HG02571 (cell line): ENCODE measurements at regions not wholly inside any gene's neighbourhood (a gene's known extent, or its start where the extent isn't known, plus 50 kb on each side); places are given as distances from the start of the nearest gene placed in this dataset.
A peak's percentile ranks its signal among the peaks of the same experiment; 100 is the strongest.
"Not testable (repeated sequence)": the region's sequence is repeated elsewhere in the genome, so short reads cannot be mapped to it uniquely, and the experiment has no call there.

Experiments used
- ATAC-seq: cut with Tn5 transposase; IDR thresholded peaks from one replicate; pipeline ENCODE4 v1.9.1; 2021; ENCODE audit warnings: mild to moderate bottlenecking, moderate library complexity; ENCODE audit not compliant: unreplicated experiment

DNA sequence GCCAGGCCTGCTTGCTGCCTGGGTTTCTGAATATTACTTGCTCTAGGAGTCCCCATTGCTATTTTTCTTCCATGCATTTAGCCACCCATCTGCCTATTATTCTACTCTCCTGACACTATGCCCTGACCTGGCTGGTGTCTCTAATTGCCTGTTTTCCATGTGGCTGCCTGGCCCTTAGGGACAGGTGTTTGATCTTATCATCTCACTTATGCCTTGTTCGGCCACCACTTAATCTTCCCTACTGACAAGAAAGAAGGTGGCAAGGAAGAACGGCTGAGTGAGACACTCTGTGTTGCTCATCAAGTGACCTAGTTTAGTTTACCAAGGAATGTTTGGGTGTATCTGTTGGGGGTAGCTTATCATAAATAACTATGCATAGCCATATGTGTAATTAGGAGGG is 50.4 kb upstream of the RAPH1 start:
- ATAC-seq = no peak

DNA sequence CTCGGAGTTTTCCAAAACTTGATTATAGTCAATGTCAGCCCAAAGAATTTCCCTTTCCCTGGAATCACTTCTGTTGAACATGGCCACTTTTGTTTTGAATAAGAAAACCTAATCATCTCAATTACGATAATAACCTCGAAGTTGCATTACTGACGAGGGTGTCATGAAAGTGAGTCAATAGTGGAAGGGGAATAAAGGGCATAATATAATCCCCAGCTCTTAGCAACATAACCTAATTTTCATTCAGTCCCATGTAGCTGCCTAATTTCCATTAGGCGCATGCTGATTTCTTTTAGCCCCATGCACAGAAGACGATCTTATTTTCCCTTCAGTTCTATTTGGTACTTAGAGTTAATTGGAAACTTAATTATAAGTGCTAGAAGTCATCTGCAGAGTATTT is 51.1 kb upstream of the RAPH1 start:
- no peak for ATAC-seq

DNA sequence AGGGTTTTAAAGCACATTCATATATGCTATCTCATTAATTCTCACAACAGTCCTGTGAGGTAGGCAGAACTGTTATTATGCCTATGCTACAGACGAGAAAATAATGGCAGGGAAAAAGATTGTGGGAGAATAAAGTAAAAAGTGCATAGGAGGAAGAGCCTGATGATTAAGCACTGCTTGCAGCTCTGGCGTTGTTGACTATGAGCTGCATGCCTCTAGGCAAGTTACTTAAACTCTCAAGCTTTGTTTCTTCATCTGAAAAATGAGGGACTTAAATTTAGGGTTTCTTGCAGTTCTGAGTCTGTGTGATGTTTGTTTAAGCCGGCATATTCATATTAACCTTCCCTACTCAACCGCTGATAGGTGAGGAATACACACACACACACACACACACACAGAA is 51.6 kb upstream of the RAPH1 start:
- ATAC-seq = no peak

DNA sequence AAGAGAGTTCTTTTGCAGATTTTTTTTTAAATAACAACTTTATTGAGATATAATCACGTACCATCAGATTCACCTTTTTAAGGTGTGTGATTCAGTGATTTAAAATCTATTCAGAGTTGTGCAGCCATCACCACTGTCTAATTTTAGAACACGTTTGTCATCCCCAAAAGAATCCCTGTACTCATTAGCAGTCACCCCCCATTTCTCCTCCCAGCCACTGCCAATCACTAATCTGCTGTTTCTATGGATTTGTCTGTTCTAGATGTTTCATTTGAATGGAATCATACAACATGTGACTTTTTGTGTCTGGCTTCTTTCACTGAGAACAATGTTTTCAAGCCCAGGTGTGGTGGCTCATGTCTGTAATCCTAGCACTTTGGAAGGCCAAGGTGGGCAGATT is 55.4 kb upstream of the RAPH1 start:
- ATAC-seq = no peak

DNA sequence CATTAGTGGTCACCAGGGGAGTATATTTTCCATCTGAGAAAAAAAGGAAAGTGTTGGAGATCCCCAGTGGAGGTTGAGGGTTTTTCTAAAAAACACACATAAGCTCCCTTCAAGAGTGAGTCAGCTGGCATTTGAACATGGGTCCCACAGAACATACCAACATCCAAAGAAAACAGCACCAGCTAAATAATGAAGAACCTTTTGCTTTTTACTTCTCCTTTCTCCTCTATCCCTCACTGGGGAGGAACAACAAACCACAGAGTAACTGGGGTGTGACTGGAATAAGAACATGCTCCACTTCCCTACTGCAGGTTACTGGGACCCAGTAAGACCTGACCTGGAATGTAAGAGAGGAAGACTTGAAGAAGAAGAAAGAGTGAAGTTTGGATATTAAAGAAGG is 56.5 kb upstream of the RAPH1 start:
- ATAC-seq = no peak

DNA sequence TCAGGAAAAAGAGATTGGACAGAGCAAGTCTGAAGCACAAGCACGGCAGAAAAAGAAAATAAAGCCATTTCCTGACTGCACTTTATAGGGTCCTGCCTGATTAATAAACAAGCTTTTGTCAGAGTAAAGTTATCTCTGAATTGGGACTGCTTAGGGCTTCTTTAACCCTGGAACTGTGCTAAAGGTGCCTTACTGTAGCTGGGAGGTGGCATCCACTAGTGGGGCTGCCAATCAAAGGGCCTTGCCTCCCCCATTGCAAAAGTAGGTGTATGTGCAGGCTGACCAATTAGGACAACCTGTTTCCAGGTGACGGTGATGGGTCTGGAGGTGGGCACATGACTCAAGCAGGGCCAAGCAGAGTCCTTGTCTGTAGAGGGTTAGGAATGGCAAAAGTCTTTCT is 57.4 kb upstream of the RAPH1 start:
- no peak for ATAC-seq

DNA sequence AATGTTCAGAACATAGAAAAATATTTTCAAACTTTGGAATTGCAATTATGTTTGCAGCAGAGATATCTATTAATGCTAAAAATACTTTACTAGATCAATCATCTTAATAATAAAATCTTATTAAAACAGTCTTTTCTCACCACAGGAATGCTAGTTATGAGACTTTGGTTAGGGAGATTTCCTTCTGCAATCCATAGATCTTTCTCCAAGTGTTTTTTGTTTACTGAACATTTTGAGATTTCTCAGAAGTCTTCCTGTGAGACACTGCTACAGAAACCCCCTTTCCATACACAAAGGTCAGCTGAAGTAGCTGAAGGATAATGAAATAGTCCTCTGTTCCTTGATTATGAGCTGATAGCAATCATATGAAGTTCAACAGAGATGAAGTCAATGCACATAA is 59.4 kb upstream of the RAPH1 start:
- ATAC-seq = no peak

DNA sequence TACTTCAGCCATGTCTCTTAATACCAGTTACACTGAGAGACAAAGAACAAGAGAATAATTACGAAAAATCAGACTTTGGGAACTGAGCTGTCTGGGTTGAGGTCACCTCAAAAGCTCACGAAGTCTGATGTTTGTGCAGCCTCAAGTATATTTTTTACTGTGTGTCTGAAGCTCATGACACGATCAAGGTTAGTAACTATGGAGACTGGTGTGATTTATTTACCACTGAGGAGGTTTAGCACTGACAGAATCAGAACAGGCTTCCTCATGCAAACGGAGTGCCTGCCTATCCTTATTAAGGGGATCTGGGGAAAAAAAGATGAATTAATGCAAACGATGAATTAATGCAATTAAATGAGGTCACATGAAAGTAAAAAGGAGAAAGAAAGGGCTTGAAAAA is 61.1 kb upstream of the RAPH1 start:
- no peak for ATAC-seq

DNA sequence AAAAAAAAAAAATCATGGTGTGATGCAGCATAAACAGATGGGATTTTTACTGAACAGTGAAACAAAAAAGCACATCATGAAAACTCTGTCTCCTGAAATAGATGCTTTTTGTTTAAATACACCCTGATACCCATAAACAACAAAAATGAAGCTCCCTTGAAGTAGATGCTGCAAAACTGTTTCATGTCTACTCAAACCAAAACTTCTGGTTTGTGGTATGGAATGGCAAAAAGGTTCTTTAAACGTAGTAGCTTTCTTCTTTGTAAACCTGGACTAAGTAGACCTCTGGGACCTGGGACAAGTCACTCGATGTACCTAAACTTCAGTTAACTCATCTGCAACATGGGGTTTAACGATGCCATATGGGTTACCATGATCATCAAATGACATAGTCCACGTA is 64.4 kb upstream of the RAPH1 start:
- ATAC-seq = peak; percentile 38

DNA sequence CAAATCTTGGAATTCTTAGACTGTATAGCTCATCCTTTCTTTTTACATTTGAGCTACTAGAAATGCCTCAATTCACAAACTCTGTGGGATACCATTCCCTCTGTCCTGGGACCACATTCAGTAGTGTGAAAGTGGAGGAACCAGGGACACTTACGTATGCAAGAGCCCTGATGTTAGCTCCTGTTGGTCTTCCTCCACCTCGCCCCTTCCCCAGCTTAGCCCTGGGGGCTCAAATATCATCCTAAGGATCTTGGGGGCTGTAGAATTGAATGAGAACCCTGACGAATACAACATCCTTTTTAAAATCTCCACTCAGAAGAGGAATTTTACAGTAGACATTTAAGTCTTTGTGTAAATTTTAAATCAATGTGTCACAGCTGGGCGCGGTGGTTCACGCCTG is 65.2 kb upstream of the RAPH1 start:
- ATAC-seq = no peak

DNA sequence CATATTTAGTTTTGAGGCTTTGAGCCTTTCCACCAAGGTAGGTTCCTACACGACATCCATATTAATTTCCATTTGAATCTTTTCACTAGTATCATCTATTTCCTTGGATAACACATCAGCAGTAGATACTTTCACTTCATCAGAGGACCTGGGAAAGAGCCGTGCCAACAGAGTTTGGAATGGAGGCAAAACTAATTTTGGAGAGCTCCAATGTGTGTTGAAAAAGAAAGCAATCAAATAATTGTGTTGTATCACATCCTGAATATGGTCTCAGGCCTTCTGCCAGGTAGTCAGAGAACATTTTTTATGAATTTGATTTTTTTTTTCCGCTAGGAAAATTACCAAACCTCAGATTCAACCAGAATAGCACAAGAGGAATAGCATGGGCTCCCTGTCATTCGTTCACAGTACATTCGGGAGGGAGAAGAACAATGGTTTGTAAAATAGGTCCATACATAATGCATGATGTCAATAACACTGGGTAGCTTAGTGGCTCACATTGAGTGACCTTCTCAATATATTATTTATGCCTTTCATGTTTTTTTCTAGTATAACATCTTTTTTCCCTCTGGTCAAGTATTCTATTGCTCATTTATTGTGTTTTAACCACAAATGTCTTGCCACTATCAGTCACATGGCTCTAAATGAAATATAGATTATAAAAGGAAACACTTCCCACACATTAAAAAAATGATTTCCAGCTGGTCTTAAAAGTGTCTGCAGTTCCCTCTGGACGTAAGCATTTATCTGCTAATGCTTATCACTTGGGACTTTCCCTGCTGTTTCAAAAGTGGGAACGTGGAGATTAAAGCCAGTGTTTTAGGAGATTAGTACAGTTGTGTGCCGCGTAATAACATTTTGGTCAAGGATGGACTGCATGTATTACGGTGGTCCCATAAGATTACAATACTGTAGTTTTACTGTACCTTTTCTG is 68.6 kb upstream of the RAPH1 start:
- no peak for ATAC-seq

DNA sequence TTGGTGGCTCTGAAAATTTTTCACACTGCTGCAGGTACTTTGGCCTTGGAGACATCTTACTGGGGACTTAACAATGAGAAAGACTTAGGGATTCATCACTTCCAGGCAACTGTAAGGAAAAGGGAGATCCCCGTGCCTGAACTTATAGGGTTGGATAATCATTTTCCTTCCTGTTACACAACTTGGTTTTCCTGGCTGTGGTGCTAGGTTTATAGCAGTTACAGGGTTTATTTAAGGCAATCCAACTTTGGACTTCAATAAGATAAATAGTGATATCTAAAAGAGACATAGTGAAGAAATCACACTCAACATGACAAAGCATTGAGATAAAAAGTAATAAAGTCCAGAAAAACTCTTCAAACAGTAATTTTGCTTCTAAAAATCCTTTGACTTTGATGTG is 70.2 kb upstream of the RAPH1 start:
- ATAC-seq = no peak

DNA sequence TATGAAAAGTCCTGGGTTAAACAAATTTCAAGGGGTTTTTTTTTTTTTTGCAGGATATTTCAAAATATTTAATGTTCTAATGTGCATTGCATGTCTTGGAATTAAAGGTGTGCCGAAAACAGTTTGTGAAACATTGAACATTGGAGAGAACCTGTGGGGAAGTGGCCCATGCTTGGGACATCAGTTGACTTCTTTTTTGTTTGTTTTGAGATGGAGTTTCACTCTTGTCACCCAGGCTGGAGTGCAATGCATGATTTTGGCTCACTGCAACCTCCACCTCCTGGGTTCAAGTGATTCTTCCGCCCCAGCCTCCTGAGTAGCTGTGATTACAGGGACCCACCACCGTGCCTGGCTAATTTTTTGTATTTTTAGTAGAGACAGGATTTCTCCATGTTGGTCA is 71.0 kb upstream of the RAPH1 start:
- ATAC-seq = no peak

DNA sequence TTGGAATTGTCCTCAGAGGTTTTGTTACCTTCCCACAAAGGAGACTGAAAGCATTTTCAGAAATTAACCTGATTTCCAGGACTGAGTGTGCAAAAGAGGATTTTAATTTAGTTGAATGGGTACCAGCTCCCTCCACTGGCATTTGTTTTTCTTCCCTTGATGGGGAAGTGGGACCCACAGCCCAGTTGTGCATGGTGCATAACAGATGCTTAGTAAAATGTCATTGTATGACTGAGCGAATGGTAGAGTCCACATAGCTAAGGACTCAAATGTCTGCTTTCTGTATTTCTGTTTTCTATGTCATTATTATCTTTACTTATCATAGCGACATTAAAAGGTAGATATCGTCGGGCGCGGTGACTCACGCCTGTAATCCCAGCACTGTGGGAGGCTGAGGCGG is 75.5 kb upstream of the RAPH1 start:
- ATAC-seq = no peak

DNA sequence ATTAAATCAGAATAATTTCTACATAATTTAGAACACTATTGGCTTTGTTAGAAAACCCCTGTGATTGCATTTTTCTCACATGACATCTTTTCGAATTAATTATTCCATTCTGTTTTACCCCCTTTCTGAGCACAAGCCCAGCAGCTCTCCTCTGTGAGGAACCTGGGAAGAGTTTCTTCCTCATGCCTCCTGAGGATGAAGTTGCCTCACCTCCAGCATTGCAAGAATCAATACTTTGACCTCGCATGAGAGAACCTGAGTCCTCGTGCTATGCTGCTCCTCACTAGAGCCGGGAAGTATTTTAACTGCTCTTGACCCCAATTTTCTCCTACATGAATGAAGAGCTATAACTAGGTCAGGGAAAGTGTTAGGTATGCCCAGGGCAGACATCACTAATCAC is 77.1 kb upstream of the RAPH1 start:
- ATAC-seq = no peak

DNA sequence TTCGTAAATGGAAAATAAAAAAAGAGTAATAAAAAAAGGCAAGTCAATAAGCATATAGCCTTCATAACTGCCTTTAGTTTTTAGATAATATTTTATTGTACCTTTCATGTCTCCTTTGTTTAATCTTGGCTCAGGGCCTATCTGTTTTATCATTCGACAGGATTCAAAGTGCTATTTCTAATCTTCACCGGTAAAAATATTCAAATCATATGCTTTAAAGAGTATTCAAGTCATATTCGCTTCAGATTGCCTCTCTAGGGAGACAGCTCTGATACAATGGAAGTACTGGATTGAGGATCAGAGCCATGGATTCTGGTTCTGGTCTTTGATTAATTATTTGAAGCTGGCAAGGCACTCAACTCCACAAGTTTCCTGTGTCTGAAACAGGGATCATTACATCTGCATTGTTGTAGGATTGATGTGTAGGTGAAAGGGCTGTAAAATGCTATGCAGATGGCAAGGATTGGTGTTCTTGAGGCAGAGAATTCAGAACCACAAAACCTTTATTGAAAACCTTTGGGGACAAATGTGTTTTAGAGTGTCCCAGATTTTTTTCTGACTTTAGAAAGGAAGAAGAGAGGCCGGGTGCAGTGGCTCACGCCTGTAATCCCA is 84.3 kb upstream of the RAPH1 start:
- ATAC-seq = no peak

DNA sequence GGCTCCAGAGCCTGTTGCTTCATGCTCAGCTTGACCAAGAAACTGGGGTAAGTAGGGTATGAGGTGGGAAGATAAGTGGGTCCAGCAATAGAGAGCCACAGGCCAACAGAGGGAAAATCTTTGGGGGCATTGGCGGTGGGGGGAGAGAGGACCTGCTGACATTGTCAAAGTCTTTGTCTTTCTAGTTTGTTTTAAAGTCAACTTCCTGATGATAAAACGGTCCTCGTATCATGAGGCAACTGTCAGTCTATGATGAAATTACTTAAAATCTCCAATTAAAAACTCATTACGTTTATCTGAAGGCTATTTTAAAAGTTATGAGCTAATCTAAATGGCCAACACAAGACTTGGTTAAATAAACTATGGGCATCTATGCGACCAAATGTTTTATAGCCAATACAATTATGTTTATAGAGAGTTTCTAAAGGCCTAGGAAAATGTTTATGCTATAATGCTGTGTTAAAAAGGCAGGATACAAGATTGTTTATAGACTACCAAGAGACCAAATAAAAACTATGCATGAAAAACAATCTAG is 84.4 kb upstream of the CD28 start:
- no peak for ATAC-seq

DNA sequence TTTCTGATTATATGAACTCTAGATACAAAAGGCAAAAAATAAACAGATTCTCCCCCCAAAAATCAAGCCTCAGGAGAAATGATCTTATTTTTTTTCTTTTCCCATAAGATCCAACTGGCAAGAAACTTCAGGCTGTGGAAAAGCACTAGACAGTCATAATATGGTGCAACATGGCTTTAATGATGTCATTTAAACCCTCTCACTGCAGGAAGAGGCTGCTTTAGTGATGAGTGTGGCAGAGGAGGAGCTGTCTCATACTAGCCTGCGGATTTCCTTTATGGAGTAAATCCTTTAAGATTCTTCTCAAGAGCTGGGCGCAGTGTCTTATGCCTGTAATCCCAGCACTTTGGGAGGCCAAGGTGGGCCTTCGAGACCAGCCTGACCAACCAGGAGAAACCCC is 83.3 kb upstream of the CD28 start:
- no peak for ATAC-seq

DNA sequence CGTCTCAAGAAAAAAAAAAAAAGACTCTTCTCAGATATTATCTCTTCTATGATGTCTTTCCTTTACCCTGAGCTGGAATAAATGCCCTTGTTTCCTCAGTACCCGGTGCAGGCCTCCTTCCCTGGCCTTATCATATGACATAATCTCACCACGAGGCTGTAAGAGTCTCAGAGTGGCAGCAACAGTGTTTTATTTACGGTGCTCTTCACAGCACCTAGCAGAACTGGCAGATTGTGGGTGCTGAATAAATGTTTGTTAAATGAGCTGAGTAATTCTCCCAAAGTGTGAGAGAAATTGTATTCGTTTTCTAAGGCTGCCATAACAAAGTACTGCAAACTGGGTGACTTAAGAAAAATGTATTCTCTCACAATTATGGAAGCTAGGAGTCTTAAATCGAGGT is 82.8 kb upstream of the CD28 start:
- no peak for ATAC-seq

DNA sequence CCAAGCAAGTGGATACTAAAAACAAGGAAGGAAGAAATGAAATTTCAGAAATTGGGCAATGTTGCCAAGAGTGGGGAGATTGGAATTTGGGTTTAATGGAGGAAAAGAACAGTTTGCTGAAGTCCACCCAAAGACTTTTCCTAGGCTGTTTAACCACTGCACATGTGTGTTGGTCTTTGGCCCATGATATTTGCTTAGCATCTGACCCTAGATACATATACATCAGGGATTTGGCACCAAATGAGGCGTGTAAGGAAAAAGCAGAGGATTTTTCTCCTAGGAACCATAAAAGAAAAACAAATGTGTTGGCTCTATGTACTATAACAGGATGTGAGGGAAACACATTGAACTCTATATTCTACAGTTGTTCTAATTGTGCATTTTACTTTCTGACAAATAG is 80.7 kb upstream of the CD28 start:
- no peak for ATAC-seq

DNA sequence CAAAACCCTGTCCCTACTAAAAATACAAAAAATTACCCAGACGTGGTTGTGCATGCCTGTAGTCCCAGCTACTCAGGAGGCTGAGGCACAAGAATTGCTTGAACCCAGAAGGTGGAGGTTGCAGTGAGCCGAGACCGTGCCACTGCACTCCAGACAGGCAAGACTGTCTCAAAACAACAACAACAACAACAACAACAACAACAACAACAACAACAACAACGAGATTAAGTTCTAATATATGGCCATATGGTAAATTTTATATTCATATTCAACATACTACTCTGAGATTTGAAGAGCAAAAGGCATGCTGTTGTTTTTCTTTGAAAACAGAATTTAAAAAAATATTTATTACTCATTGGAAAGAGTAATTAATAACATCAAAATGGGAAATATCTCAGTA is 80.2 kb upstream of the CD28 start:
- ATAC-seq = not testable (repeated sequence)

DNA sequence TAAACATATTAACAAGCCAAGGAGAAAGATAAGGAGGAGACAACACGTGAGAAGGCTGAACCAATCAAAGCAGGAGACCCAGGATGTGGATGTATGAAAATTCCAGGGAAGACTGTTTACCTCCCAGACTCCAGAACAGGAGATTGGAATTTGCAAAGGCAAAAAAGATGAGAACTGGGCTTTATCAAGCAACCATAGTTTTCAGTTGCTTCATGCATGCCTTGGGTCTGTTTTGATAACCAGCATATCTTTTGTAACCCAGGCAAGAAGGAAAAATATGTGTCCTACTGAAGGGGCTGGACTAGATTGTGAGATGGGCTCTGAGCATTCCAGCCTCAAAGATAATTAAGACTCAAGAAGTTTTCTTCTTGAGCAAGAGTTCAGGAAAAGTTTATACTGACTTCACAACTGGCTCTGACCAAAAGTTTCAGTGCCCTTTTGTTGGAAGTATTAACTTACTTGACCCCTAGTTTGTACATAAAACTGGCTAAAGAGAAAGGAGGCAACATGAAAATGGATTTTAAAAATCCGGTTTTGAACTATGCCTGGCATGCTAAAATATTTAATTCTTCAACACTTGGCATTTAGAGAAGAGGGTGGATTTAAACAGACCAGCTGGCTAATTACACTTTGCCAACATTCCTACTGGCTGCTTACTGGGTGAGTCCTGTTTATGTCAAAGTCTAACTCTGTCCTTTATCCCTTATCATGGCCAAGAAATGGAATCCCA is 79.3 kb upstream of the CD28 start:
- no peak for ATAC-seq
